HepG2 (cell line): ENCODE measurements at regions not wholly inside any gene's neighbourhood (a gene's known extent, or its start where the extent isn't known, plus 50 kb on each side); places are given as distances from the start of the nearest gene placed in this dataset.

Experiments used
- ATAC-seq: fragments of 200-7000 bp; cut with Tn5 transposase; 3 replicates; pipeline ENCODE4 v1.9.1; 2020; ENCODE audit warnings: mild to moderate bottlenecking, moderate library complexity
- BruUV-seq: library from RNA; stranded (reverse); fragments of 400-500 nt; replicated peaks from 2 replicates; lab custom pipeline; 2021; lab: Mats Ljungman, UMichigan
- CTCF ChIA-PET: fragments of 300-600 bp; formaldehyde crosslinking; extraction: SDS; loops from one replicate; lab custom pipeline; 2021; ENCODE audit warnings: low total read pairs, inconsistent platforms, low intra/inter-chr PET ratio; lab: Yijun Ruan, JAX
- POLR2A ChIA-PET: fragments of 350-600 bp; sonication (Branson Sonifier 250); formaldehyde crosslinking; loops from one replicate; lab custom pipeline; 2020; ENCODE audit warnings: antibody characterized with exemption, inconsistent platforms; lab: Yijun Ruan, JAX
- DNase-seq: peaks from one replicate; pipeline ENCODE4 v3.0.0-alpha.2; 2015; ENCODE audit warnings: low spot score
- FAIRE-seq: peaks from 3 replicates; lab custom pipeline; 2011; peaks lifted over from hg19 to GRCh38; lab: Jason Lieb, UNC
- H2AFZ ChIP-seq: one replicate; pipeline ENCODE4 v1.6.1; 2011; ENCODE audit warnings: low read length, inconsistent platforms
- H3K27ac ChIP-seq: fragments of 300-600 bp; 3 replicates; pipeline ENCODE4 v1.8.0; 2011; ENCODE audit warnings: mixed run types, mild to moderate bottlenecking, mixed read lengths, low read length, inconsistent platforms; ENCODE audit not compliant: insufficient read depth; ENCODE audit errors: extremely low read length
- H3K27me3 ChIP-seq, 2 experiments: fragments of 200-600 bp in 1 of 2; 2 replicates in 1 of 2; 3 replicates in 1 of 2; pipeline versions ENCODE4 v1.6.0 to v1.8.0; 2011; ENCODE audit warnings: low read length in 2 of 2, mild to moderate bottlenecking in 2 of 2, moderate library complexity in 2 of 2, inconsistent platforms in 1 of 2; ENCODE audit not compliant: insufficient read depth in 2 of 2, control insufficient read depth in 1 of 2
- H3K36me3 ChIP-seq, 2 experiments: fragments of 200-600 bp in 1 of 2; replicated peaks in 1 of 2; 2 replicates in 1 of 2; 3 replicates in 1 of 2; pipeline versions ENCODE4 v1.5.1 to v1.8.0; 2011; ENCODE audit warnings: low read length in 2 of 2, inconsistent platforms in 1 of 2; ENCODE audit not compliant: insufficient read depth in 2 of 2, control insufficient read depth in 1 of 2
- H3K4me1 ChIP-seq: 2 replicates; pipeline ENCODE4 v1.5.1; 2012; ENCODE audit warnings: low read length, inconsistent platforms; ENCODE audit not compliant: insufficient read depth
- H3K4me2 ChIP-seq: 2 replicates; pipeline ENCODE4 v1.6.0; 2011; ENCODE audit warnings: low read depth, low read length, inconsistent platforms
- H3K4me3 ChIP-seq, 3 experiments: fragments of 200-600 bp in 1 of 3; sonication (generic), shearing (Covaris generic) in 1 of 3; replicated peaks in 1 of 3; 2 replicates each; pipeline ENCODE4 v1.5.1; 2011 to 2016; ENCODE audit warnings: low read length in 3 of 3, inconsistent platforms in 2 of 3, low read depth in 2 of 3, mild to moderate bottlenecking in 2 of 3, control low read depth in 1 of 3, mixed read lengths in 1 of 3; ENCODE audit not compliant: insufficient read depth in 1 of 3
- H3K79me2 ChIP-seq: one replicate; pipeline ENCODE4 v1.6.1; 2011; ENCODE audit warnings: low read length, inconsistent platforms; ENCODE audit not compliant: insufficient read depth
- H3K9ac ChIP-seq: 2 replicates; pipeline ENCODE4 v1.6.0; 2011; ENCODE audit warnings: mild to moderate bottlenecking, low read depth, low read length, inconsistent platforms; ENCODE audit not compliant: insufficient read depth
- H3K9me3 ChIP-seq: 2 replicates; pipeline ENCODE4 v1.5.1; 2012; ENCODE audit warnings: mild to moderate bottlenecking, low read length
- H4K20me1 ChIP-seq: 2 replicates; pipeline ENCODE4 v1.6.0; 2011; ENCODE audit warnings: inconsistent platforms, mild to moderate bottlenecking, low read length, moderate library complexity; ENCODE audit not compliant: insufficient read depth
- EP300 ChIP-seq, 3 experiments: sonication (generic) in 1 of 3; formaldehyde crosslinking in 1 of 3; IDR thresholded peaks; 2 replicates each; pipeline versions ENCODE4 v1.5.1 to v1.6.1; 2011 to 2020; ENCODE audit warnings: low read depth in 2 of 3, low read length in 2 of 3, borderline replicate concordance in 1 of 3, improper control_type of control experiment in 1 of 3, mild to moderate bottlenecking in 1 of 3, missing genetic modification reagents in 1 of 3, moderate library complexity in 1 of 3
- NFE2L1 ChIP-seq: sonication (generic); formaldehyde crosslinking; IDR thresholded peaks from 2 replicates; pipeline ENCODE4 v1.4.0; 2020; ENCODE audit warnings: missing genetic modification reagents, mild to moderate bottlenecking, borderline replicate concordance
- PRMT3 ChIP-seq: sonication (generic); formaldehyde crosslinking; IDR thresholded peaks from 2 replicates; pipeline ENCODE4 v1.8.1; 2022; ENCODE audit warnings: low read depth, mild to moderate bottlenecking, moderate library complexity, missing genetic modification reagents, borderline replicate concordance
- RFX1 ChIP-seq: fragments of 450-650 bp; IDR thresholded peaks from 2 replicates; pipeline ENCODE4 v1.6.1; 2017
- RFXAP ChIP-seq: sonication (generic); formaldehyde crosslinking; IDR thresholded peaks from 2 replicates; pipeline ENCODE4 v1.4.0; 2020; ENCODE audit warnings: missing genetic modification reagents, borderline replicate concordance
- SIN3B ChIP-seq: fragments of 150-350 bp; IDR thresholded peaks from 2 replicates; pipeline ENCODE4 v1.6.1; 2014; ENCODE audit warnings: low read length
- ZNF205 ChIP-seq: IDR thresholded peaks from 2 replicates; pipeline ENCODE4 v1.6.1; 2018; ENCODE audit warnings: missing biosample characterization, missing genetic modification reagents
- ZNF232 ChIP-seq: sonication (generic); formaldehyde crosslinking; IDR thresholded peaks from 2 replicates; pipeline ENCODE4 v1.4.0; 2020; ENCODE audit warnings: missing genetic modification reagents, borderline replicate concordance
- ZNF383 ChIP-seq: sonication (generic); formaldehyde crosslinking; IDR thresholded peaks from 2 replicates; pipeline ENCODE4 v1.4.0; 2020; ENCODE audit warnings: missing genetic modification reagents, mild to moderate bottlenecking, borderline replicate concordance
- WGBS: methylation state at CpG from one replicate; pipeline ENCODE4 v1.1.6; 2017; ENCODE audit warnings: low lambda C conversion rate; 5-methylcytosine and 5-hydroxymethylcytosine counted together
- in situ Hi-C: cut with HindIII; loops from 2 replicates; pipeline ENCODE4 v1.10.0; 2017; ENCODE audit warnings: low pct_unique_long_range_greater_than_20kb; ENCODE audit not compliant: extremely low pct_ligation_motif_present
- intact Hi-C: fragments of 100-400 bp; cut with micrococcal nuclease; formaldehyde crosslinking; loops from one replicate; pipeline ENCODE4 v1.10.0; 2022; ENCODE audit not compliant: unreplicated experiment
- TF ChIP-seq, protein P1 (sequence below): IDR thresholded peaks from 2 replicates; pipeline ENCODE4 v1.6.1; 2012; ENCODE audit warnings: inconsistent platforms
- TF ChIP-seq, protein P2 (sequence below): sonication (generic); formaldehyde crosslinking; IDR thresholded peaks from 2 replicates; pipeline ENCODE4 v1.9.0; 2021; ENCODE audit warnings: mild to moderate bottlenecking, missing genetic modification reagents
- TF ChIP-seq, protein P3 (sequence below): sonication (generic); formaldehyde crosslinking; IDR thresholded peaks from 2 replicates; pipeline ENCODE4 v1.4.0; 2020; ENCODE audit warnings: missing genetic modification reagents

DNA sequence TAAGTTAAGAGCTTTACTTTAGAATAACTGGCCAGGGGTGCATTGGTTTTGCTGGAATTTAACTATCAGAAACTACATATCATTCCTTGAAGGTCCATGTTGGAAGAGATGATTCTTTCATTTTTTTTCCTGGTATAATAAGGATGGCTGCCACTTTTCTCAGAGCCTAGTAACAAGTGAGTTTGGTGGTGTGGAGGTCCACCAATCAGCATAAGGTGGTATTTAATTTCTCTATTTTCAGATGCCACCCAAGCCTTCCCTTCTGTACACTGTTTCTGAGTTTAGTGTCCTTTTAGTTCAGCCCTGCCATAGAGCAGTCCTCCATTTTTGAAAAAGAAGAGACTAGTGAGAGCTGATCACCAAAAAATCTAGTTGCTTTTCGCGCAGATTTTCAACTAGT, 386.3 kb downstream of the USP25 start:
- Histone ChIP-seq H3K27me3 (no peaks in the 10 kb centered on the region), H3K27ac (no peak overlapping the region), H3K4me1 (no peaks in the 10 kb centered on the region), H4K20me1 (no peaks in the 10 kb centered on the region), H3K36me3 (no peaks in the 10 kb centered on the region), H2AFZ (no peak overlapping the region), H3K79me2 (no peaks in the 10 kb centered on the region), H3K4me2 (no peak overlapping the region), H3K9ac (no peak overlapping the region), H3K9me3 (no peaks in the 10 kb centered on the region), H3K4me3 (no peak overlapping the region)
- ChIA-PET CTCF (no interaction called here), POLR2A (no interaction called here)
- DNase-seq: no peak
- FAIRE-seq: no peak
- 93% methylated on average over 2 of the region's 2 CpGs for WGBS
- TF ChIP-seq SIN3B (no peak), ZNF232 (CRISPR knock-in tag) (no peak), EP300 (IDR thresholded peaks at IDR 0.05; ENCODE audit: low read depth in 2 of 2, low read length in 2 of 2) (no peak), EP300 (CRISPR knock-in tag; IDR thresholded peaks at IDR 0.05; ENCODE audit: borderline replicate concordance) (no peak), RFX1 (no peak)
- TF ChIP-seq, protein P1, sequence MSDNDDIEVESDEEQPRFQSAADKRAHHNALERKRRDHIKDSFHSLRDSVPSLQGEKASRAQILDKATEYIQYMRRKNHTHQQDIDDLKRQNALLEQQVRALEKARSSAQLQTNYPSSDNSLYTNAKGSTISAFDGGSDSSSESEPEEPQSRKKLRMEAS: no peak
- in situ Hi-C loops (no loop called here), intact Hi-C loops (no loop called here)
- ATAC-seq: no peak
- BruUV-seq: no TSS peak

DNA sequence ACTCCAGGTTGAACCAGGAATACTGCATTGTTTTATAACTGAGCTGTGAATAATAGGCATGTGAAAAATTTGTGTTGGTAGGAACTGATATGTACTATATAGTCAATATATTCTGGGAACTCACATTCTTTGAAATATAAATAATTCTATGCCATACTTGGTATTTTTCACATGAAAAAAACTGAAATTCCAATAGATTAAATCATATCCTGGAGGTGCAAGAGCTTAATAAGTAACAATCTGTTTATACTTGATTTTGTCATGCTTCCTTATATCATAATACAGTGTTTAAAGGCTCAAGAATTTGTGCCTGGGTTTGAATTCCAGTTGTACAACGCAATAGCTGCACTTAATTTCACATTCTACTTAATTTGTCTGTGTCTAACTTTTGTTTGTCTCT, 387.0 kb downstream of the USP25 start:
- Histone ChIP-seq H3K27ac (no peak overlapping the region), H3K9ac (no peak overlapping the region), H3K79me2 (no peaks in the 10 kb centered on the region), H4K20me1 (no peaks in the 10 kb centered on the region), H3K36me3 (no peaks in the 10 kb centered on the region), H3K27me3 (no peaks in the 10 kb centered on the region), H3K4me3 (no peak overlapping the region), H2AFZ (no peak overlapping the region), H3K4me2 (no peak overlapping the region), H3K9me3 (no peaks in the 10 kb centered on the region), H3K4me1 (no peaks in the 10 kb centered on the region)
- FAIRE-seq (no peak), ATAC-seq (no peak), DNase-seq (no peak)
- CTCF ChIA-PET: no interaction called here
- BruUV-seq: no TSS peak
- in situ Hi-C loops (no loop called here), intact Hi-C loops (no loop called here)
- WGBS: 3% methylated on average over 1 of the region's 1 CpG
- POLR2A ChIA-PET: no interaction called here
- no peak for TF ChIP-seq RFXAP (CRISPR knock-in tag)
- TF ChIP-seq, protein P2, sequence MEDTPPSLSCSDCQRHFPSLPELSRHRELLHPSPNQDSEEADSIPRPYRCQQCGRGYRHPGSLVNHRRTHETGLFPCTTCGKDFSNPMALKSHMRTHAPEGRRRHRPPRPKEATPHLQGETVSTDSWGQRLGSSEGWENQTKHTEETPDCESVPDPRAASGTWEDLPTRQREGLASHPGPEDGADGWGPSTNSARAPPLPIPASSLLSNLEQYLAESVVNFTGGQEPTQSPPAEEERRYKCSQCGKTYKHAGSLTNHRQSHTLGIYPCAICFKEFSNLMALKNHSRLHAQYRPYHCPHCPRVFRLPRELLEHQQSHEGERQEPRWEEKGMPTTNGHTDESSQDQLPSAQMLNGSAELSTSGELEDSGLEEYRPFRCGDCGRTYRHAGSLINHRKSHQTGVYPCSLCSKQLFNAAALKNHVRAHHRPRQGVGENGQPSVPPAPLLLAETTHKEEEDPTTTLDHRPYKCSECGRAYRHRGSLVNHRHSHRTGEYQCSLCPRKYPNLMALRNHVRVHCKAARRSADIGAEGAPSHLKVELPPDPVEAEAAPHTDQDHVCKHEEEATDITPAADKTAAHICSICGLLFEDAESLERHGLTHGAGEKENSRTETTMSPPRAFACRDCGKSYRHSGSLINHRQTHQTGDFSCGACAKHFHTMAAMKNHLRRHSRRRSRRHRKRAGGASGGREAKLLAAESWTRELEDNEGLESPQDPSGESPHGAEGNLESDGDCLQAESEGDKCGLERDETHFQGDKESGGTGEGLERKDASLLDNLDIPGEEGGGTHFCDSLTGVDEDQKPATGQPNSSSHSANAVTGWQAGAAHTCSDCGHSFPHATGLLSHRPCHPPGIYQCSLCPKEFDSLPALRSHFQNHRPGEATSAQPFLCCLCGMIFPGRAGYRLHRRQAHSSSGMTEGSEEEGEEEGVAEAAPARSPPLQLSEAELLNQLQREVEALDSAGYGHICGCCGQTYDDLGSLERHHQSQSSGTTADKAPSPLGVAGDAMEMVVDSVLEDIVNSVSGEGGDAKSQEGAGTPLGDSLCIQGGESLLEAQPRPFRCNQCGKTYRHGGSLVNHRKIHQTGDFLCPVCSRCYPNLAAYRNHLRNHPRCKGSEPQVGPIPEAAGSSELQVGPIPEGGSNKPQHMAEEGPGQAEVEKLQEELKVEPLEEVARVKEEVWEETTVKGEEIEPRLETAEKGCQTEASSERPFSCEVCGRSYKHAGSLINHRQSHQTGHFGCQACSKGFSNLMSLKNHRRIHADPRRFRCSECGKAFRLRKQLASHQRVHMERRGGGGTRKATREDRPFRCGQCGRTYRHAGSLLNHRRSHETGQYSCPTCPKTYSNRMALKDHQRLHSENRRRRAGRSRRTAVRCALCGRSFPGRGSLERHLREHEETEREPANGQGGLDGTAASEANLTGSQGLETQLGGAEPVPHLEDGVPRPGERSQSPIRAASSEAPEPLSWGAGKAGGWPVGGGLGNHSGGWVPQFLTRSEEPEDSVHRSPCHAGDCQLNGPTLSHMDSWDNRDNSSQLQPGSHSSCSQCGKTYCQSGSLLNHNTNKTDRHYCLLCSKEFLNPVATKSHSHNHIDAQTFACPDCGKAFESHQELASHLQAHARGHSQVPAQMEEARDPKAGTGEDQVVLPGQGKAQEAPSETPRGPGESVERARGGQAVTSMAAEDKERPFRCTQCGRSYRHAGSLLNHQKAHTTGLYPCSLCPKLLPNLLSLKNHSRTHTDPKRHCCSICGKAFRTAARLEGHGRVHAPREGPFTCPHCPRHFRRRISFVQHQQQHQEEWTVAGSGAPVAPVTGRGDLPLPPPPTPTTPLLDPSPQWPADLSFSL (CRISPR knock-in tag): no peak
- TF ChIP-seq ZNF205 (CRISPR knock-in tag): no peak
- TF ChIP-seq PRMT3: no peak
- TF ChIP-seq NFE2L1 (CRISPR knock-in tag): no peak
- TF ChIP-seq, protein P3, sequence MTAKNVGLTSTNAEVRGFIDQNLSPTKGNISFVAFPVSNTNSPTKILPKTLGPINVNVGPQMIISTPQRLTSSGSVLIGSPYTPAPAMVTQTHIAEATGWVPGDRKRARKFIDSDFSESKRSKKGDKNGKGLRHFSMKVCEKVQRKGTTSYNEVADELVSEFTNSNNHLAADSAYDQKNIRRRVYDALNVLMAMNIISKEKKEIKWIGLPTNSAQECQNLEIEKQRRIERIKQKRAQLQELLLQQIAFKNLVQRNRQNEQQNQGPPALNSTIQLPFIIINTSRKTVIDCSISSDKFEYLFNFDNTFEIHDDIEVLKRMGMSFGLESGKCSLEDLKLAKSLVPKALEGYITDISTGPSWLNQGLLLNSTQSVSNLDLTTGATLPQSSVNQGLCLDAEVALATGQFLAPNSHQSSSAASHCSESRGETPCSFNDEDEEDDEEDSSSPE (CRISPR knock-in tag): no peak
- TF ChIP-seq ZNF383: no peak
